Esophagus muscularis mucosa (tissue), 4 donors: ENCODE measurements at regions not wholly inside any gene's neighbourhood (a gene's known extent, or its start where the extent isn't known, plus 50 kb on each side); places are given as distances from the start of the nearest gene placed in this dataset.

Source experiments
- DNase-seq: peaks from one replicate; pipeline ENCODE4 v3.0.0-alpha.2; 2017; ENCODE audit errors: extremely low spot score
- H3K27ac ChIP-seq, 4 donors: fragments of 200-600 bp; sonication (generic); replicated peaks in 1 of 4; 1 replicate in 3 of 4; 2 replicates in 1 of 4; pipeline ENCODE4 v1.5.1; 2016 to 2019; ENCODE audit warnings: mild to moderate bottlenecking in 1 of 4
- H3K27me3 ChIP-seq, 4 donors: fragments of 200-600 bp; sonication (generic); one replicate each; pipeline versions ENCODE4 v1.5.1 to v1.6.0; 2016 to 2019
- H3K36me3 ChIP-seq, 4 donors: fragments of 200-600 bp; sonication (generic); one replicate each; pipeline ENCODE4 v1.5.1; 2016 to 2019
- H3K4me1 ChIP-seq, 4 donors: fragments of 200-600 bp; sonication (generic); one replicate each; pipeline ENCODE4 v1.5.1; 2016 to 2019
- H3K4me3 ChIP-seq, 4 donors: fragments of 200-600 bp; sonication (generic); 1 replicate in 2 of 4; 2 replicates in 2 of 4; pipeline ENCODE4 v1.5.1; 2016 to 2019; ENCODE audit warnings: mild to moderate bottlenecking in 4 of 4, moderate library complexity in 1 of 4
- H3K9me3 ChIP-seq, 4 donors: fragments of 200-600 bp; sonication (generic); 1 replicate in 3 of 4; 2 replicates in 1 of 4; pipeline ENCODE4 v1.5.1; 2016 to 2019
- EP300 ChIP-seq: sonication (generic); formaldehyde crosslinking; IDR thresholded peaks from one replicate; pipeline ENCODE4 v1.6.1; 2017; ENCODE audit warnings: antibody characterized with exemption
- POLR2A ChIP-seq: fragments of 450-650 bp; IDR thresholded peaks from one replicate; pipeline ENCODE4 v1.6.1; 2017; ENCODE audit warnings: antibody characterized with exemption, moderate library complexity, mild to moderate bottlenecking, low read depth
- POLR2AphosphoS5 ChIP-seq, 2 donors: sonication (generic); formaldehyde crosslinking; IDR thresholded peaks; one replicate each; pipeline ENCODE4 v1.6.1; 2017; ENCODE audit warnings: antibody characterized with exemption in 2 of 2
- WGBS: methylation state at CpG from one replicate; pipeline ENCODE4 v1.1.5; 2018; 5-methylcytosine and 5-hydroxymethylcytosine counted together
- intact Hi-C: fragments of 100-400 bp; cut with DNase I; formaldehyde crosslinking; loops from one replicate; pipeline ENCODE4 v1.15.1; 2023
- TF ChIP-seq, protein P1 (sequence below), 3 experiments: fragments of 200-600 bp in 2 of 3; fragments of 450-650 bp in 1 of 3; sonication (generic) in 2 of 3; IDR thresholded peaks; one replicate each; pipeline ENCODE4 v1.5.1; 2017 to 2019; ENCODE audit warnings: antibody characterized with exemption in 3 of 3, mild to moderate bottlenecking in 2 of 3, moderate library complexity in 1 of 3

DNA sequence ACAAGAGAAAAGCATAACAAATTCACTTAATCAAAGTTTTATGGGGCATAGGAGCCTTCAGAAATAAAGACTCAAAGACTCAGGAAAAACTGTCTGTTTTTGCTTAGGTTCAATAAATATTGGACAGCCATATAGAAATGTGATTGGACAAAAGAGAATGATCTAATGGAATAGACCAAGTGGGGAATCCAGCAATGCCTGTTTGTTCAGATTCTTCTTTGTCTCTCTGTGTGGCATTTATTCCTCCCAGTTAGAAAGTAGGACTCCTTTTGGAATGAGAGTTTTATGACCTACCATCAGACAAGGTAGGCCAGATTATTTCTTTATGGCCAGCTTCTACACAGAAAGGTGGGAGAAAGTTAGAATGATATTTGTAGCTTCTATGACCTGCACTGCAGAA, 1460.1 kb downstream of the OTOL1 start:
- no peak for TF ChIP-seq POLR2A
- no peak for TF ChIP-seq POLR2AphosphoS5 (IDR thresholded peaks at IDR 0.05)
- no peak for TF ChIP-seq EP300
- TF ChIP-seq, protein P1, sequence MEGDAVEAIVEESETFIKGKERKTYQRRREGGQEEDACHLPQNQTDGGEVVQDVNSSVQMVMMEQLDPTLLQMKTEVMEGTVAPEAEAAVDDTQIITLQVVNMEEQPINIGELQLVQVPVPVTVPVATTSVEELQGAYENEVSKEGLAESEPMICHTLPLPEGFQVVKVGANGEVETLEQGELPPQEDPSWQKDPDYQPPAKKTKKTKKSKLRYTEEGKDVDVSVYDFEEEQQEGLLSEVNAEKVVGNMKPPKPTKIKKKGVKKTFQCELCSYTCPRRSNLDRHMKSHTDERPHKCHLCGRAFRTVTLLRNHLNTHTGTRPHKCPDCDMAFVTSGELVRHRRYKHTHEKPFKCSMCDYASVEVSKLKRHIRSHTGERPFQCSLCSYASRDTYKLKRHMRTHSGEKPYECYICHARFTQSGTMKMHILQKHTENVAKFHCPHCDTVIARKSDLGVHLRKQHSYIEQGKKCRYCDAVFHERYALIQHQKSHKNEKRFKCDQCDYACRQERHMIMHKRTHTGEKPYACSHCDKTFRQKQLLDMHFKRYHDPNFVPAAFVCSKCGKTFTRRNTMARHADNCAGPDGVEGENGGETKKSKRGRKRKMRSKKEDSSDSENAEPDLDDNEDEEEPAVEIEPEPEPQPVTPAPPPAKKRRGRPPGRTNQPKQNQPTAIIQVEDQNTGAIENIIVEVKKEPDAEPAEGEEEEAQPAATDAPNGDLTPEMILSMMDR (IDR thresholded peaks at IDR 0.05) = no peak
- intact Hi-C loops = no loop called here
- no peak overlapping the region for H3K27ac ChIP-seq

DNA sequence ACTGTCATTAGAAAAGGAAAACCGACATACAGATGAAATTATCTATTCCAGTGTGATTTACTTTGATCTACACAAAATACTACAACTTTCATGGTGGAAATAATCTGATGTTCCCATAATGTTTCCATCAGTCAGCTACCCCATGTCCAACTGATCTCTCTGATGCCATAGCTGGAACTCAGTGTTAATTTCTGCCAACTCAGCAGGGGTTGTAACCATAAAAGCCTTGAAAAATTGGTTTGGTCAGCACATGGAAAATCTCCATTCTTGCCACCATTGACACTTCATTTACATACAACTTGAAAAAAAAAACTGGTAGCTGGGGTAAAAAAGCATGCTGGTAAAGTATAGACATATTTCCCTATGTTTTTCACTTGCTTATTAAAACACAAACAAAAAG, 1463.7 kb downstream of the OTOL1 start:
- intact Hi-C loops = no loop called here
- Histone ChIP-seq H3K27me3 (no peaks in the 10 kb centered on the region), H3K4me3 (no peak overlapping the region), H3K27ac (no peak overlapping the region), H3K9me3 (no peaks in the 10 kb centered on the region), H3K36me3 (no peaks in the 10 kb centered on the region), H3K4me1 (no peaks in the 10 kb centered on the region)
- WGBS = 92% methylated on average over 1 of the region's 1 CpG
- TF ChIP-seq POLR2A = no peak
- TF ChIP-seq, protein P1 (IDR thresholded peaks at IDR 0.05) = no peak
- no peak for TF ChIP-seq EP300
- no peak for TF ChIP-seq POLR2AphosphoS5 (IDR thresholded peaks at IDR 0.05)
- DNase-seq = no peak

More for the DNA sequence above, 1460.1 kb downstream of the OTOL1 start:
- no peak overlapping the region for H3K4me3 ChIP-seq
- DNase-seq = no peak
- H3K36me3 ChIP-seq = no peaks in the 10 kb centered on the region
- no peaks in the 10 kb centered on the region for H3K27me3 ChIP-seq
- no peaks in the 10 kb centered on the region for H3K4me1 ChIP-seq
- no peaks in the 10 kb centered on the region for H3K9me3 ChIP-seq

DNA sequence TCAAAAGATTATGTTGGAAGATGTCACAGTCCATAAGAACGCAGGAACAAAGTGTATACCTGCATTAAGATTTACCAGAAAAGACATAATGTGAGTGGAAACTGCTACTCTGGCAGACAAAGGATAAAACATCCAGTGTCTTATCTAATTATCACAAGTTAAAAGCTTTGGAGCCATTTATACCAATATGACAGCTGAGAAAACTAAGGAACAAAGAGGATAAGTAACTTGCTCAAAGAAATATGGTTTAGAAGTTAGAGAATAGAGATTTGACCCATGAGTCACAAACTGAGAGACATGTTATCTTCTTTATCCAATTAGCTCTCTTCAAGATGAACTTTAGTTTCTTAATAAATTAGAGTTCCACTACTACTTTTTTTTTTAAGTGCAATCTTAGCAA, 1473.7 kb downstream of the OTOL1 start:
- Histone ChIP-seq H3K27me3 (no peaks in the 10 kb centered on the region), H3K27ac (no peak overlapping the region), H3K4me3 (no peak overlapping the region), H3K9me3 (no peaks in the 10 kb centered on the region), H3K4me1 (no peaks in the 10 kb centered on the region), H3K36me3 (no peaks in the 10 kb centered on the region)
- no peak for DNase-seq
- TF ChIP-seq EP300 (no peak), POLR2A (no peak), POLR2AphosphoS5 (IDR thresholded peaks at IDR 0.05) (no peak)
- TF ChIP-seq, protein P1 (IDR thresholded peaks at IDR 0.05) = no peak
- 91% methylated on average over 1 of the region's 1 CpG for WGBS
- intact Hi-C loops = no loop called here

DNA sequence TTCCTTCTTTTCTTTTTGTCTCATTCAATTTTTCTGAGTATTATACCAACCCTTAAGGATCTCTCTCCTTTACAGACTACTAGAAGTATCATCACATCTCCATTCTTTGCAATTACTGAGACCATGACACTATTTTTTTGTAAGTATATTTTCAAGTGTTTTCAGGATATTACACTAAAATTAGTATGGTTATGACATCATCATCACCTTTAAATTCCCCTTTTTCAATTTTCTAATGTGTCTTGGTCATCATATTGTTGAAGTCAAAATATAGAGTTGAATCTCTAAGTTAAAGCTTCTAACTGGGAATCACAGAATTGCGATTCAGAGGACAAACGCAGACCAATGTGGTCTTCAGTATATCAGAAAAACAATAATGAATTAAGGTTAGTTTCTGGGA, 1475.1 kb downstream of the OTOL1 start:
- Histone ChIP-seq H3K27me3 (no peaks in the 10 kb centered on the region), H3K4me3 (no peak overlapping the region), H3K27ac (no peak overlapping the region), H3K4me1 (no peaks in the 10 kb centered on the region), H3K9me3 (no peaks in the 10 kb centered on the region), H3K36me3 (no peaks in the 10 kb centered on the region)
- intact Hi-C loops = no loop called here
- TF ChIP-seq POLR2A = no peak
- TF ChIP-seq, protein P1 (IDR thresholded peaks at IDR 0.05) = no peak
- DNase-seq = no peak
- 97% methylated on average over 2 of the region's 2 CpGs for WGBS

DNA sequence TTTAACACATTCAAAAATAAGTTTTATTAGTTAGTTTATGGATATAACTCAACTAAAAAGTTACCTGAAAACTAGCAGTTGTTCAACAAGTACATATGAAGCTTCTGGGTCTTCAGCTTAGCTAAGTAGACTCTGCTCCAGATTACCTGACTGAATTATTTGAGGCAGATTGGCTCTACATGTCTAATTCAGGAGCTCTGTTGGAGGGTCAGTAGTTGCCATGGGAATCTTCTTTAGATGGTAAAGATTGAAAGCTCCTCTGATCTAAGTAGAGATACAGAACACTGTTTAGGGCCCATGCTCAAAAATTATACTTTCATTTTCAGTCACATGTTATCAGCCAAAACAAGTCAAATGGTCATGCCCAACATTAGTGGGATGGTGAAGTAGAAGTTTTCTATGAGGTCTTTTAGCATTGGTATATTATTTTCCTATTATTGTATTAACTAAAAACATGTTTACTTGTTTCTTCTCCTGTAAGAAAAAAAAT, 1476.9 kb downstream of the OTOL1 start:
- no peak for DNase-seq
- Histone ChIP-seq H3K4me3 (no peak overlapping the region), H3K9me3 (no peaks in the 10 kb centered on the region), H3K27me3 (no peaks in the 10 kb centered on the region), H3K27ac (no peak overlapping the region), H3K36me3 (no peaks in the 10 kb centered on the region), H3K4me1 (no peaks in the 10 kb centered on the region)
- TF ChIP-seq POLR2AphosphoS5 (IDR thresholded peaks at IDR 0.05) (no peak), POLR2A (no peak), EP300 (no peak)
- TF ChIP-seq, protein P1 (IDR thresholded peaks at IDR 0.05) = no peak
- intact Hi-C loops = no loop called here
